ENCODE measurements at regions not wholly inside any gene's neighbourhood (a gene's known extent, or its start where the extent isn't known, plus 50 kb on each side); places are given as distances from the start of the nearest gene placed in this dataset.

GRCh38 chr6:103183831-103184411, 1675.8 kb downstream of the HACE1 start (continued):
- TF ChIP-seq, protein P1, sequence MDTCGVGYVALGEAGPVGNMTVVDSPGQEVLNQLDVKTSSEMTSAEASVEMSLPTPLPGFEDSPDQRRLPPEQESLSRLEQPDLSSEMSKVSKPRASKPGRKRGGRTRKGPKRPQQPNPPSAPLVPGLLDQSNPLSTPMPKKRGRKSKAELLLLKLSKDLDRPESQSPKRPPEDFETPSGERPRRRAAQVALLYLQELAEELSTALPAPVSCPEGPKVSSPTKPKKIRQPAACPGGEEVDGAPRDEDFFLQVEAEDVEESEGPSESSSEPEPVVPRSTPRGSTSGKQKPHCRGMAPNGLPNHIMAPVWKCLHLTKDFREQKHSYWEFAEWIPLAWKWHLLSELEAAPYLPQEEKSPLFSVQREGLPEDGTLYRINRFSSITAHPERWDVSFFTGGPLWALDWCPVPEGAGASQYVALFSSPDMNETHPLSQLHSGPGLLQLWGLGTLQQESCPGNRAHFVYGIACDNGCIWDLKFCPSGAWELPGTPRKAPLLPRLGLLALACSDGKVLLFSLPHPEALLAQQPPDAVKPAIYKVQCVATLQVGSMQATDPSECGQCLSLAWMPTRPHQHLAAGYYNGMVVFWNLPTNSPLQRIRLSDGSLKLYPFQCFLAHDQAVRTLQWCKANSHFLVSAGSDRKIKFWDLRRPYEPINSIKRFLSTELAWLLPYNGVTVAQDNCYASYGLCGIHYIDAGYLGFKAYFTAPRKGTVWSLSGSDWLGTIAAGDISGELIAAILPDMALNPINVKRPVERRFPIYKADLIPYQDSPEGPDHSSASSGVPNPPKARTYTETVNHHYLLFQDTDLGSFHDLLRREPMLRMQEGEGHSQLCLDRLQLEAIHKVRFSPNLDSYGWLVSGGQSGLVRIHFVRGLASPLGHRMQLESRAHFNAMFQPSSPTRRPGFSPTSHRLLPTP (IDR thresholded peaks at IDR 0.05; ENCODE audit: borderline replicate concordance, extremely low read depth, insufficient read length) = no peak
- TF ChIP-seq HMG20A (CRISPR knock-in tag; conservative IDR thresholded peaks at IDR 0.05) = no peak
- no peak for TF ChIP-seq ATF7 (IDR thresholded peaks at IDR 0.05)
- TF ChIP-seq, protein P2, sequence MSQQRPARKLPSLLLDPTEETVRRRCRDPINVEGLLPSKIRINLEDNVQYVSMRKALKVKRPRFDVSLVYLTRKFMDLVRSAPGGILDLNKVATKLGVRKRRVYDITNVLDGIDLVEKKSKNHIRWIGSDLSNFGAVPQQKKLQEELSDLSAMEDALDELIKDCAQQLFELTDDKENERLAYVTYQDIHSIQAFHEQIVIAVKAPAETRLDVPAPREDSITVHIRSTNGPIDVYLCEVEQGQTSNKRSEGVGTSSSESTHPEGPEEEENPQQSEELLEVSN (IDR thresholded peaks at IDR 0.05; ENCODE audit: borderline replicate concordance in 1 of 2, extremely low read depth in 1 of 2, insufficient read depth in 1 of 2, insufficient read length in 1 of 2, low read depth in 1 of 2, low read length in 1 of 2, poor library complexity in 1 of 2, severe bottlenecking in 1 of 2) = no peak
- no peak for TF ChIP-seq POLR2A (conservative IDR thresholded peaks at IDR 0.05)

GRCh38 chr6:103178193-103178592, 1681.5 kb downstream of the HACE1 start:
- in situ Hi-C loops (cut with MboI) (no loop called here), intact Hi-C loops (cut with micrococcal nuclease) (no loop called here)
- Histone ChIP-seq H3K9me3 (replicated peaks; ENCODE audit: control insufficient read depth, insufficient read depth, low read depth, low read length) (no peaks in the 10 kb centered on the region), H3K9ac (ENCODE audit: insufficient read depth in 1 of 2, low read depth in 2 of 2, low read length in 2 of 2) (no peak overlapping the region), H3K36me3 (ENCODE audit: control insufficient read depth, insufficient read depth, low read length) (no peaks in the 10 kb centered on the region), H3K27me3 (ENCODE audit: control insufficient read depth in 2 of 2, insufficient read depth in 2 of 2, low read length in 2 of 2) (no peaks in the 10 kb centered on the region), H3K79me2 (ENCODE audit: control insufficient read depth, insufficient read depth, low read length) (no peaks in the 10 kb centered on the region), H3K27ac (ENCODE audit: extremely low read depth, low read depth, low read length) (no peak overlapping the region), H2AFZ (ENCODE audit: low read depth, low read length) (no peak overlapping the region), H3K9me1 (ENCODE audit: control insufficient read depth, insufficient read depth, low read length) (no peaks in the 10 kb centered on the region), H3K4me3 (no peak overlapping the region), H4K20me1 (replicated peaks; ENCODE audit: control insufficient read depth, insufficient read depth, low read length) (no peaks in the 10 kb centered on the region), H3K4me2 (ENCODE audit: insufficient read depth, low read length) (no peak overlapping the region), H3K4me1 (replicated peaks in 1 of 2; ENCODE audit: control insufficient read depth in 2 of 2, insufficient read depth in 2 of 2, low read length in 2 of 2) (no peaks in the 10 kb centered on the region)
- no peak for DNase-seq (ENCODE audit: extremely low read depth in 1 of 4, low spot score in 3 of 4)
- WGBS (ENCODE audit: insufficient coverage, low coverage, missing lambda C conversion rate) = 6% methylated on average over 1 of the region's 1 CpG
- no peak for FAIRE-seq
- CTCF ChIA-PET (ENCODE audit: low intra/inter-chr PET ratio) = no interaction called here
- POLR2A ChIA-PET = no interaction called here
- BruUV-seq (replicated peaks) = no TSS peak
- no peak for ATAC-seq
- TF ChIP-seq ZBTB9 (CRISPR knock-in tag; IDR thresholded peaks at IDR 0.05) = no peak
- no peak for TF ChIP-seq MTA2 (IDR thresholded peaks at IDR 0.05; ENCODE audit: low read depth)
- TF ChIP-seq MYC (IDR thresholded peaks at IDR 0.05; ENCODE audit: low read depth, low read length) = no peak
- TF ChIP-seq MYC (CRISPR knock-in tag; IDR thresholded peaks at IDR 0.05; ENCODE audit: borderline replicate concordance, low read depth) = no peak
- TF ChIP-seq ZFP30 (CRISPR knock-in tag; IDR thresholded peaks at IDR 0.05; ENCODE audit: borderline replicate concordance) = no peak
